Stimulated activated naive CD8-positive, alpha-beta T cell treated with anti-CD3 and anti-CD28 coated beads, Interleukin-15, amount 100 ng/mL, for 72 hours (primary cell): ENCODE measurements at regions not wholly inside any gene's neighbourhood (a gene's known extent, or its start where the extent isn't known, plus 50 kb on each side); places are given as distances from the start of the nearest gene placed in this dataset.

Source experiments
- ATAC-seq: fragments of 150-1000 bp; cut with Tn5 transposase; 2 replicates; pipeline ENCODE4 v1.10.0; 2021; ENCODE audit warnings: mild to moderate bottlenecking, moderate library complexity
- DNase-seq, 2 donors: peaks; one replicate each; pipeline ENCODE4 v3.0.0; 2021 to 2022
- H3K27ac Mint-ChIP-seq, 2 donors: one replicate each; pipeline ENCODE4 v1.8.0; 2022; ENCODE audit warnings: mild to moderate bottlenecking in 2 of 2, mixed read lengths in 2 of 2, moderate library complexity in 2 of 2
- H3K27me3 Mint-ChIP-seq: one replicate; pipeline ENCODE4 v1.8.0; 2022; ENCODE audit warnings: mixed read lengths
- H3K4me1 Mint-ChIP-seq: one replicate; pipeline ENCODE4 v1.8.0; 2022; ENCODE audit warnings: mild to moderate bottlenecking, mixed read lengths
- H3K4me3 Mint-ChIP-seq, 2 donors: one replicate each; pipeline ENCODE4 v1.8.0; 2022; ENCODE audit warnings: mild to moderate bottlenecking in 2 of 2, mixed read lengths in 2 of 2, moderate library complexity in 1 of 2
- H3K9me3 Mint-ChIP-seq, 2 donors: one replicate each; pipeline ENCODE4 v1.8.0; 2022; ENCODE audit warnings: mixed read lengths in 2 of 2

DNA sequence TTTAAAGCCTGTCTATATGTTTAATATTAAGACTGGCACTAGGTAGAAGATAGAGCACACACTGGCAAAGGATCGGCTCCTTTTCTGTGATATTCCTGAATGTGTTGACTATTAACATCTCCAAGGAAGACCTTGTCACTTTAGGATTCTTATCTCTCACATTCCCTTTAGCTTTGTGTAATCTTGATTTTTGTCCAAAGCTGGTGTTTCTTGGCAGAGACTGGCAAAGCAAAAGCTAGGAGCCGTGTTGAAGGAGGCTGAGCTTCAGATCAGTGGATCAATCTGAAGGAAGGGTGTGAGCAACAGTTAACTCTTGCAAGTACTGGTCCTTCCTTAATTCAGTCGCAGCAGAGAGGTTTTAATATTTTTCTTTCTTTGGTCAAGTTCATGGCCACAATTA lies 830.4 kb upstream of the ZNF608 start:
- no peak overlapping the region for H3K27ac Mint-ChIP-seq
- H3K27me3 Mint-ChIP-seq, result no peaks in the 10 kb centered on the region
- DNase-seq, result no peak
- no peak for ATAC-seq
- H3K9me3 Mint-ChIP-seq, result peaks cover 8 to 13% of the 10 kb centered on the region in 2 donors
- no peak overlapping the region for H3K4me3 Mint-ChIP-seq
- H3K4me1 Mint-ChIP-seq, result no peaks in the 10 kb centered on the region

DNA sequence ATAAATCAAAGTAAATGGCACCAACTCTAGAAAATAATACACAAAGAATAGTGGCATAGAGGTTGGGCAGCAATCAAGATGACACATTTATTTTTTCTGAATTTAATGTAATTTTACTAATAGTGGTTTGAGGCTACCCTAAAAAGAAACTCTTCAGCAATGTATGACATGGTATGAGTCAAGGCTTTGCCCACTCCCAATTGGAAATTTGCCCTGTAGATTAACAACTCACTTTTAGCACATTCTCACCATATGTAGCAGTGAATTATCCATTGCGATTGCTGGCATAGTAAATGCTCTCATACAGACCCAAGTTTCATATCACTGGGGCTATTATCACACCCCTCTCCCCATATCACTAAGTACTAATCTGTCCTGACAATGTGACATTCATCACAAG lies 832.1 kb upstream of the ZNF608 start:
- no peak overlapping the region for H3K27ac Mint-ChIP-seq
- H3K4me3 Mint-ChIP-seq, result no peak overlapping the region
- peaks cover 3 to 5% of the 10 kb centered on the region in 2 donors for H3K9me3 Mint-ChIP-seq
- H3K4me1 Mint-ChIP-seq, result no peaks in the 10 kb centered on the region
- no peak for DNase-seq
- ATAC-seq, result no peak
- no peaks in the 10 kb centered on the region for H3K27me3 Mint-ChIP-seq

DNA sequence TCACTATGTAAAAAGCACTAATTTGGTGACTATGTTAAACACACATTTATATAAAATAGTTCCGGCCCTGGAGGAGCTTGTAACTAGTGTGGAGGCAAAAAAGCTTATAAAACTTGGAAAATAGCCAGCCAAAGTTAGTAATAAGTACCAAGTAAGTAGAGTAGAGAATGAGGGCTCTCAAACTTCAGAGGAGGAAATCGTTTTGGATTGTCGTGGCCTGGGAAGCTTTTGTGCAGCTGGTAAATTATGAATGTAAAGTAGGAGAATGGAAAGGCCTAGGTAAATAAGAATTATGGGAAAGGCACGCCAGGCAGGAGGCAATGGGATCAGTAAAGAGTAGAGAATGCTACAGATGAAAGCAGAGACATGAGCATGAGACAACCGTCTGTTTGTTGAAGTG lies 832.7 kb upstream of the ZNF608 start:
- DNase-seq (no peak), ATAC-seq (no peak)
- H3K9me3 Mint-ChIP-seq, result no peaks in the 10 kb centered on the region
- no peaks in the 10 kb centered on the region for H3K4me1 Mint-ChIP-seq
- H3K27ac Mint-ChIP-seq, result no peak overlapping the region
- H3K27me3 Mint-ChIP-seq, result no peaks in the 10 kb centered on the region
- H3K4me3 Mint-ChIP-seq, result no peak overlapping the region

DNA sequence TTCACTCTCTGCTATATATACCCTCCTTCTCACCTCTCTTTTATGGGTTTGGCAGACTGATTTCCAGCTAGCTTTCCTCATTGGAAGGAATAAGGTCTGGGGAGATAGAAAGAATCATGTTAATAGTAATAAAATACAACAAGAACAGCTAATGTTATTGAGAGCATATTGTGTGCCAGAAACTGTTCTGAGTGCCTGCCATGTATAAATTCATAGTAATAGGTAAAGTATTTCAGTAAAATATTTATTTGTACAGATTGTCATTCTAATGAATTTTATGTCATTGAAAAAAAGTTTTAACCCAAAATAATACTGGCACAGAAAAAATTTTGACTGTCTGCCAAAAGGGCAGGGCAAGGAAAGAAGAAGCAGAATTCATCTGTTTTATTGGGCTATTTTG lies 834.9 kb upstream of the ZNF608 start:
- Mint-ChIP-seq H3K27me3 (no peaks in the 10 kb centered on the region), H3K4me3 (no peak overlapping the region), H3K27ac (no peak overlapping the region), H3K4me1 (no peaks in the 10 kb centered on the region), H3K9me3 (peaks cover 0 to 7% of the 10 kb centered on the region in 2 donors)
- ATAC-seq (no peak), DNase-seq (no peak)

DNA sequence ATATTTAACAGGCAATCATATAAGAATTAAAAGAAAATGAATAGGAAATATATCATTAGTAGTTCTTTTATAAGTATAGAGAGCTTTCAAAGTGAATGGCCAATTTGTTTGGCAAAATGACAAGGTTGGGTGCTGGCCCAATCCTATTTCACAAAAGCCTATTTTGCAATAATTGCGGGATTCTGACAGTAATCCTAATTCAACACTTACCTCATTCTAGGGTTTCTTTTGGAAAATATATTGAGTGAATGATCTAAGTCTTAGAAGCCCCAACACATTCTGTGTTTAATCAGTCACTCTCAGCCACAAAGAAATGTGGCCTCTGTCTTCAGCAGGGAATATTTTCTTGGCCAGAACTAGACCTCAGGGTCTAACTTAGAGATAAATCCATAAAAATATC lies 835.9 kb upstream of the ZNF608 start:
- DNase-seq (no peak), ATAC-seq (no peak)
- H3K4me1 Mint-ChIP-seq, result no peaks in the 10 kb centered on the region
- H3K9me3 Mint-ChIP-seq, result peaks cover 0 to 14% of the 10 kb centered on the region in 2 donors
- H3K27me3 Mint-ChIP-seq, result no peaks in the 10 kb centered on the region
- no peak overlapping the region for H3K27ac Mint-ChIP-seq
- no peak overlapping the region for H3K4me3 Mint-ChIP-seq

DNA sequence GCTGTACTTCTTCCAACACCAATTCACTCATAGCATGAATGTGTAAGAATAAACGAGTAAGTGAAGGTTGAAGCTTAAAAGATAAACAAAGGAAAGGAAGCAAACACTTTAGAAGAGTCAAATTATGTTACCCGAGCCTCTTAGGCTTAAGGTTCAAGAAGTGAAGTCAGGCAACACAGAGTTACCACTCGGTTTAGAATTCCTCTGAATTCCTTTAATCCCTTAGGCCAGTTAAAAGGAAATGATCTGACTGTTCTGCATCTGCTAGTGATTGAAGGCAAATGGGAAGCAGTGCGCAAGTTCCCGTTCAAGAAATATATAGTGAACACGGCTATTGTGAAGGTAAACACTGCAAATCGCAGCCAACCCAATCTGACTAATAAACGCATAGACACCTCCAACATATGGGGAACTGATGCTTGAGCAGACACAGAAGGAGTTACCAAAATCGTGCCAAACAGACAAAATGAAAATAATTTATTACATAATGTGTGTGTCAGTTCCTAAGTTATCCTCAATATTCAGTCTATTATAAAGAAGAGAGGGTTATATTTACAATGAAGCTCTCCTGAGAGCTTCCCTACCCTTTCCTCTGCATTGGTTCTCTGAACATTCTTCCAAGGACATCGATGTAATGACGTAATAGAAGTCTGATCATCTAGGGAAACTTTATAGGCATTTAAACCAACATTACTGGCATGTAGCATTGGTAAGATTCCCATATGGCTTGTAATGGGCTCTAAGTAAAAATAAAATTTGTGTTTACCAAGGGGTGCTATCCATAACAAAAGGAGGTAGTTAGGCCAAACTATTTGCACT lies 837.1 kb upstream of the ZNF608 start:
- Mint-ChIP-seq H3K4me1 (no peaks in the 10 kb centered on the region), H3K4me3 (no peak overlapping the region), H3K27ac (no peak overlapping the region), H3K27me3 (no peaks in the 10 kb centered on the region), H3K9me3 (peaks cover 0 to 15% of the 10 kb centered on the region in 2 donors)
- ATAC-seq (no peak), DNase-seq (no peak)

DNA sequence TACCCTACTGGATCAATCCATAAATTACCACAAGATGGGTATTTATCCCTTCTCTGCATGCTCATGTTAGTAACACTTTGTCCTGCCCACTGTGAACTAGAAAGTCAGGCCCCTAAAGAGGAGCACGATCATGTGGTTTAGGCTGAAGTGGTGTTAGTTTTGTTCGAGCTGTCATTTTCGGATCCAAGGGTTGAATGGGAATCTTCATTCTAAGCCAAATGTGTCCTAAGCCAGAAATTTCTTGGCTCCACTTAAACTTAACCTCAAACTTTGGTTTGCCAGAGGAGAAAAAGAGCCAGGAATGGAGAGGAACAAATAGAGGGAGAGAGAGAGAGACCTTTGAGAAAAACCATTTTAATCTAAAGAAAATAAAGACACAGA lies 837.7 kb upstream of the ZNF608 start:
- Mint-ChIP-seq H3K27me3 (no peaks in the 10 kb centered on the region), H3K27ac (no peak overlapping the region), H3K9me3 (peaks cover 3 to 18% of the 10 kb centered on the region in 2 donors), H3K4me3 (no peak overlapping the region), H3K4me1 (no peaks in the 10 kb centered on the region)
- no peak for ATAC-seq
- no peak for DNase-seq

DNA sequence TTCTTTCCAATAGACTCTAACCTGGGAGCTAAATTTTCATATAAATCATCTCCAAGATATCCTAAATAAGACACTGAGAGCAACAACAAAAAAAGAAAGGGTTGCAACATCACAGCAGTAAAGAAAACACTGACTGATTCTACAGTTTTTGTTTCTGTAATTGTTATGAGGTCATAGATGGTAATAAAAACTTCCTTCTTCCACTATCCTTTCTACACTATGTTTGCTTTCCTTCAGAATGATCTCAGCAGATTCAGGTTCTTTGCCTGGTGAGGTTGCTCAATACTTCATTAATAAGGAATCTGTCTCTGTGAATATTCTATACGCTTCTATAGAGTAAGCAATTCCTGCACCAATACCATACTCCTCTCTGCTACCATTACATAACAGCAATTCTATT lies 835.6 kb upstream of the GRAMD2B start:
- no peak overlapping the region for H3K4me3 Mint-ChIP-seq
- H3K9me3 Mint-ChIP-seq, result peaks cover 6 to 22% of the 10 kb centered on the region in 2 donors
- H3K4me1 Mint-ChIP-seq, result no peaks in the 10 kb centered on the region
- no peak for ATAC-seq
- no peak overlapping the region for H3K27ac Mint-ChIP-seq
- no peak for DNase-seq
- no peaks in the 10 kb centered on the region for H3K27me3 Mint-ChIP-seq

DNA sequence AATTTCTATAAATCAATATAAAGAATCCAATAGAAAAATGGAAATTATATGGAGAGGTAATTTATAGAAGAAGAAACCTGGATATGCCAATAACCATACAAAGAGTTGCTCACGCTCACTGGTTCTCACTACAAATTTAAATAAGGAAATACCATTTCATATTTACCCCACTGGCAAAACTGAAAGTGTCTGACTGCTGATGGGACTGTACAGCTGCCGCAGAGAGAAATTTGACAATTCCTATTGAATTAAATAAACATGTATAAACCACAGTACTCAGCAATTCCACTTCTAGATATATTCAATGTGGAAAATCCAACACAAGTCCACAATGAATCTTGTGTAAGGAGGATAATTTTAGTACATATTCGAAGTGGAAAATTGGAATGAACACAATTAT lies 830.4 kb upstream of the GRAMD2B start:
- Mint-ChIP-seq H3K4me3 (no peak overlapping the region), H3K27me3 (no peaks in the 10 kb centered on the region), H3K4me1 (no peaks in the 10 kb centered on the region), H3K9me3 (peaks cover 6 to 16% of the 10 kb centered on the region in 2 donors), H3K27ac (no peak overlapping the region)
- no peak for DNase-seq
- ATAC-seq, result no peak

DNA sequence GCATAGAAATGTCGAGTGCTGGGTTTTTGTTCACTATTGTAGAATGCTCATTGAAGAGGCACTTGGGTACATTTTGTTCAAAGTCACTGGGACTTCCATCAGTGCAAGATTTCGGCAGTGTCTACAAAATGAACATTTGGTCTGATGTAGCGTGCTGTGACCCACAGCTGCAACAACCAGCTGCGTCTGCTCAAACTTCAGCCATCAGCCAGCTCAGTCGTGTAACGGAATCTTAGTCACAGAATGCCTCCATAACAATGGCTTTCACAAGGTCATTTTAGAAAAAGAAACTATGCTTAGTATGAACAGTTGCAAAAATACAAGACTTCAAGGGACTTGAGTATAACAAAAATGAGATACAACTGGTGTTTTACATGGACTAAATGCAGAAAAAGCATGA lies 828.1 kb upstream of the GRAMD2B start:
- no peaks in the 10 kb centered on the region for H3K4me1 Mint-ChIP-seq
- H3K4me3 Mint-ChIP-seq, result no peak overlapping the region
- no peak for DNase-seq
- no peak overlapping the region for H3K27ac Mint-ChIP-seq
- H3K27me3 Mint-ChIP-seq, result no peaks in the 10 kb centered on the region
- no peak for ATAC-seq
- H3K9me3 Mint-ChIP-seq, result peaks cover under 1 to 8% of the 10 kb centered on the region in 2 donors

DNA sequence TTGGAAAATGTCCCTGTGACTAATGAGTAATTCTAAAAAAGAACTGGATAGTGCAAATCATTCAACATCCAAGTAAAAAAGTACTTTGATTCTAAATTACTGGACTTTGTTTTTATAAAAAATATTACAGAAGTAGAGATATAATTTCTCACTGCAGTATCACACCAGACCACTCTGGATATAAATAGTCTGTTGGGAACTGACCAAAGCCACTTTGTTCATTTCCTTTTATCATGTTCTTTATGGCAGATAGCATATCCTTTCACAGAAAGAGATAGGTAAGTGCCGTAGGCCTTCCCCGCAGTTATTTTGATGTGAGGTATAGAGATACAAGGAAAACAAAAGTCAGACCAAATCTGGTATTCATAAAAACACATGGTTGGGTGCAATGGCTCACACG lies 827.4 kb upstream of the GRAMD2B start:
- ATAC-seq (no peak), DNase-seq (no peak)
- Mint-ChIP-seq H3K27ac (no peak overlapping the region), H3K9me3 (peaks cover 8 to 14% of the 10 kb centered on the region in 2 donors), H3K27me3 (no peaks in the 10 kb centered on the region), H3K4me1 (no peaks in the 10 kb centered on the region), H3K4me3 (no peak overlapping the region)

DNA sequence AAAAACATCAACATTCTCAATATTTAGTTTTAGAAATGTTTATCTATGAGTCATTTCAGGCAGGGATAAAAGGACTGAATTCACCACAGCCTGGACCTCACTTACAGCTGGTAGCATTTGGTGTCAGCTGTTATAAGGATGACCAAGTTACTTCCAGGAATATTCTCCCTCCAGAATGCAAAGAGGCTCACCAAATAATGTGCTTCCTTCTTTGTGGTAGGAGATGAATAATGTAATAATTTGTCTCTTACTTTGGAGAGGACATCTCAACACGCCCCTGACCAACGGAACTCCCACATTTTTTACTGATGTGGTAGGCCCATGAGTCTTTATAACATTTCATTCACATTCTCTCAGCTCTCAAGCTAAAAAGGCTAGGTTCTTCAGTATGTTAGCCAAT lies 825.9 kb upstream of the GRAMD2B start:
- Mint-ChIP-seq H3K4me1 (no peaks in the 10 kb centered on the region), H3K9me3 (peaks cover 8 to 16% of the 10 kb centered on the region in 2 donors), H3K4me3 (no peak overlapping the region), H3K27ac (no peak overlapping the region), H3K27me3 (no peaks in the 10 kb centered on the region)
- ATAC-seq, result no peak
- DNase-seq, result no peak

DNA sequence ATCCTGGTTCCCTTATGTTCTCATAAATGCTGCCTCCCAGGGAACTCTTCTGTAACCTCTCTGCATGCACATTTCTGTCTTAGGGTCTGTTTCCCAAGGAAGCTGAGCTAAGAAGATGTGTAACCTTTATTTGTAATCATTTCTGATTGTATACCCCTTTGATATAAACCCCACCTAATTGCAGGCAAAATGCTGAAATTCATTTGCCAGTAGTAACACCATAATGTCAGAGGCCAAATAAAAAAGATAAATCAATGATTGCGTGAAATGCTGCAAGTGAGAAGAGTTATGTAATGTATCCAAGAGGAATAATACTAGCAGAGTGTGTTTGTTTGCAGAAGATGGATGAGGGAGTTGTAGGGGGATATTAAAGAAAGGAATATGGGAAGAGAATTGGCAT lies 822.6 kb upstream of the GRAMD2B start:
- Mint-ChIP-seq H3K27me3 (no peaks in the 10 kb centered on the region), H3K27ac (no peak overlapping the region), H3K4me3 (no peak overlapping the region), H3K4me1 (no peaks in the 10 kb centered on the region), H3K9me3 (peaks cover 7 to 8% of the 10 kb centered on the region in 2 donors)
- ATAC-seq, result no peak
- no peak for DNase-seq

DNA sequence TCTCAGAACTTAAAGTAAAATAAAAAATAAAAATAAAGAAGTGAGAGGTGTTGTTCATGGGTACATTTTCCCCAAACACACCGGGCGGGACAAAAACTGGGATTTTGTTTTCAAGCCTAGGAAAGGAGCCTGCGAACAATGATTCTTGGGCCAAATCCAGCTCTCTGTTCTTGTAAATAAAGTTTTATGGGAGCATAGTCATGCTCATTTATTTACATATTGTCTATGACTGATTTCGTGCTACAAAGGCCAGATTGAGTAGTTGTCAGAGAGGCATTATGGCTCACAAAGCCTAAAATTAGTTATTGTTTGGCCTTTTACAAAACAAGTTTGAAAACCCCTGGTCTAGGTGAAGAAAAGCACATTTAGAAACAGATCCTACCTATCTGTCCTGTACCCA lies 821.0 kb upstream of the GRAMD2B start:
- Mint-ChIP-seq H3K4me1 (no peaks in the 10 kb centered on the region), H3K9me3 (peaks cover 7 to 8% of the 10 kb centered on the region in 2 donors), H3K27ac (no peak overlapping the region), H3K27me3 (no peaks in the 10 kb centered on the region), H3K4me3 (no peak overlapping the region)
- no peak for ATAC-seq
- no peak for DNase-seq

DNA sequence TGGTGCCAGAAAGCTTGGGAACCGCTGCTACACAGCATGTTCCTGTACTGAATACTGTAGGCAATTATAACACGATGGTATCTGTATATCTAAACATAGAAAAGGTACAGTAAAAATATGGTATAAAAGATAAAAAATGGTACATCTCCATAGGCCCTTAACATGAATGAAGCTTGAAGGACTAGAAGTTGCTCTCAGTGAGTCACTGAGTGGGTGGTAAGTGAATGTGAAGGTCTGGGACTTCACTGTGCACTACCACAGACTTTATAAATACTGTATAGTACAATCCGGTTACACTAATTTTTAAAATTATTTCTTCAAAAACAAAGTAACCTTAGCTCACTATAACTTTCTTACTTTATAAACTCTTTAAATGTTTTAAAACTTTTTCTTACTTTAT lies 819.9 kb upstream of the GRAMD2B start:
- no peak for ATAC-seq
- Mint-ChIP-seq H3K27me3 (no peaks in the 10 kb centered on the region), H3K27ac (no peak overlapping the region), H3K4me1 (no peaks in the 10 kb centered on the region), H3K4me3 (no peak overlapping the region), H3K9me3 (peaks cover 7 to 8% of the 10 kb centered on the region in 2 donors)
- DNase-seq, result no peak

DNA sequence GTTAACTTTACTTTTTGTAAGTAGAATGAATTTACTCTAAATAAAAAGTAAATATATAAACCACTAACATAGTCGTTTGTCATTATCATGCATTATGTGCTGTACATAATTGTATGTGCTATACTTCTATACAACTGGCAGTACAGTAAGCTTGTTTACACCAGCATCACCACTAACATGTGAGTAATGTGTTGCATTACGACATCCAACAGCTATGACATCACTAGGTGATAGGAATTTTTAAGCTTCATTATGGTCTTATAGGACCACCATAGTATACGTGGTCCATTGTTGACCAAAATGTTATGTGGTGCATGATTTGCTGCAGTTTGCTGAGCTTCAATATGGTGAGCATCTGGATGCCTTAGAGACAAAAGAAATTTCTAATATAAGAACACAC lies 819.1 kb upstream of the GRAMD2B start:
- ATAC-seq, result no peak
- DNase-seq, result no peak
- Mint-ChIP-seq H3K4me3 (no peak overlapping the region), H3K4me1 (no peaks in the 10 kb centered on the region), H3K9me3 (peaks cover 7 to 8% of the 10 kb centered on the region in 2 donors), H3K27ac (no peak overlapping the region), H3K27me3 (no peaks in the 10 kb centered on the region)

DNA sequence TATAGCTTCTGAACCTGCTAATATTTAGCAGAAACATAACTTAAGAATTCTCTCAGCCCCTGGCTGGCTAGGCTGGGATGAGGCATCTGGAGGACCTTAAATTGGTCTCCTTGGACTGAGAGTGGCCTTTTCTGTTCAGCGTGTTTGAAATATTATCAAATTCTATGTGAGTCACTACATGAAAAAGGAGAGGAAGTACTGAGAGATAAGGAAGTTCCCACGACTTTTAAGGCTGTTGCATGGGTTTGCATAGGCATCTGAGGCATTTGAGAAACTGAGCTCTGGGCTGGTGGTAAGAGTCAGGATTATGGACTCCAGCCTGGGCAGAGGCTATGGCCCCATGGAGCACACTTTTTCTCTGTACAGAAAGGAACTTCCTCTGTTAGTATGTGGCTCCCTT lies 816.2 kb upstream of the GRAMD2B start:
- Mint-ChIP-seq H3K9me3 (peaks cover 6 to 12% of the 10 kb centered on the region in 2 donors), H3K4me3 (no peak overlapping the region), H3K4me1 (no peaks in the 10 kb centered on the region), H3K27me3 (no peaks in the 10 kb centered on the region), H3K27ac (no peak overlapping the region)
- ATAC-seq (no peak), DNase-seq (no peak)
